ENCODE measurements at regions not wholly inside any gene's neighbourhood (a gene's known extent, or its start where the extent isn't known, plus 50 kb on each side); places are given as distances from the start of the nearest gene placed in this dataset.

GRCh38 chr2:208545403-208546042, 138.9 kb downstream of the PTH2R start:
- ATAC-seq, result no peak

GRCh38 chr2:208546107-208546506, 139.5 kb downstream of the PTH2R start:
- ATAC-seq, result no peak

GRCh38 chr2:208546860-208547650, 140.5 kb downstream of the PTH2R start:
- no peak for ATAC-seq

DNA sequence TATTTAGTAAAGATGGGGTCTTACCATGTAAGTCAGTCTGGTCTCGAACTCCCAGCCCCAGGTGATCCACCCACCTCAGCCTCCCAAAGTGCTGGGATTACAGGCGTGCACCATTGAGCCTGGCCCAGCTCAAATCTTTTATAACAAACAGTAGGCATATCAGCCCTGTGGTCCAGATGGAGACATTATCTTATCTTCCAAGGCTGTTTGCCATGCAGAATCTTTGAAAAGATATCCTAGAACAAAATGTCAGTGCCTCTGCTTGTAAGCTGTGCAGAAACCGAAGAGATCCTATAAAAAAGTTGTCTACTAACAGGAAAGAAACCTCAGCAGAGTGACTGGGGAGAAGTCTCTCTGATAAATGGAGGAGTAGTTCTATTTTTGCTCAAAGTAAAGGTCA, 142.1 kb downstream of the PTH2R start:
- ATAC-seq, result no peak

DNA sequence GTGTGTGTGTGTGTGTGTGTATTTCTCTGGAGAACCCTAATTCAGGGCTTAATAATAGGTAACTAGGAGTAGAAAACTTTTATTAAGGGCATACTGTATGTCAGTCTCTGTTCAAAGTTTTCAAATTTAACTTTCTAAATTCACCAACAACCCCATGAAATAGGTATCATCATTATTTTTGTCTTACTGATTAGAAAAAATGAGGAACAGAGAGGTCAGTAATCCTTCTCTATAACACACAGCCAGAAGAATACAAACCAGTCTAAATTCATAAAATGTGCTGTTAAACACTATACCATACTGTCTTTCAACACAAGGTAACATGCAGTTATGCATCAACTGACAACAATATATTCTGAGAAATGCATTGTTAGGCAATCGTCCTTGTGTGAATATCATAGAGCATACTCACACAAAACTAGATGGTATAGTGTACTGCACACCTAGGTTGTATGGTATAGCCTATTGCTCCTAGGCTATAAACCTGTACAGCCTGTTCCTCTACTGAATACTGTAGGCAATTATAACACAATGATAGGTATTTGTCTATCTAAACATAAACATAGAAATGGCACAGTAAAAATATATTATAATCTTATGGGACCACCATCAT, 143.1 kb downstream of the PTH2R start:
- no peak for ATAC-seq

GRCh38 chr2:208552943-208553342, 146.4 kb downstream of the PTH2R start:
- ATAC-seq, result no peak

DNA sequence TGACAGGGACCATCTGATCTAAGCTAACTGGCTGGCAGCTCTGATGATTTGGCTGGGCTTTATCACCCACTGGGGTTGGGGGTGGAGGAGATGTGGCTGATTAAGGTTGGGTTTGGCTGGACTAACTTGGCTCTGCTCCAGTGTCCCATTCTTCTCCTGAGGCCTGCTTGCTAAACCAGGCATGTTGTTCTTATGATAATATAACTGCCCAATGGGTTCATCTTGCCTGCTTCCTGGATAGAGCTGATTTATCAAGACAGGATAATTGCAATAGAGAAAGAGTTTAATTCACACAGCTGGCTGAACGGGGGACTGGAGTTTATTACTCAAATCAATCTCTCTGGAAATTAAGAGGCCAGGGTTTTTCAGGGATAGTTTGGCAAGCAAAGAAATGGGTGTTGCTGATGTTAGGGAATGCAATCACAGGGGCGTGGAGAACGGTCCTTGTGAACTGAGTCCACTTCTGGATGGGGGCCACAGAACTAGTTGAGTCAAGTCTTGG, 150.4 kb downstream of the PTH2R start:
- ATAC-seq, result no peak

DNA sequence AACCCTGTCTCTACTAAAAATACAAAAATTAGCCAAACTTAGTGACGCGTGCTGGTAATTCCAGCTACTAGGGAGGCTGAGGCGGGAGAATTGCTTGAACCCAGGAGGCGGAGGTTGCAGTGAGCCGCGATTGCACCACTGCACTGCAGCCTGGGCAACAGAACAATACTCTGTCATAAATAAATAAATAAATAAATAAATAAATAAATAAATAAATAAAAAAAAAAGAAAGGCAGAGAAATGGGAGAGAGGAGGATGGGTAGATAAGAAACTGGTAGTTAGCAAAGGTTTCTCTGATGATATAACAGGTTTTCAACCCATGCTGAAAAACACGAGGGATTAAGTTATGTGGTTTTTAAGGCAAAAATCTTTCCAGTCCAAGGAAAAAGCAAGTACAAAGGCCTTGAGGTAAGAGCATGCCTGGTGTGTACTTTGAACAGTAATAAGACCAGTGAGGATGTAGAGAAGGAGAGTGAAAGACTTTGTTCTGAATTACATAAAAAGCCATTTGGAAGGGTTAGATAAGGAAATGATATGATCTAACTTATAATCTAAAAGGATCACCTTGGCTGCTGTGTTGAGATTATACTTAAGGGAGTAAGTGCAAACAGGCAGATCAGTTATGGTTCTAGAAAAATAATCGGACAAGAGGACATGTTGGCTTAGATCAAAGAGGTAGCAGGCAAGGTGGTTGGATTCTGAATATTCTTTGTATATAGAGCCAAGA, 159.3 kb downstream of the PTH2R start:
- no peak for ATAC-seq

DNA sequence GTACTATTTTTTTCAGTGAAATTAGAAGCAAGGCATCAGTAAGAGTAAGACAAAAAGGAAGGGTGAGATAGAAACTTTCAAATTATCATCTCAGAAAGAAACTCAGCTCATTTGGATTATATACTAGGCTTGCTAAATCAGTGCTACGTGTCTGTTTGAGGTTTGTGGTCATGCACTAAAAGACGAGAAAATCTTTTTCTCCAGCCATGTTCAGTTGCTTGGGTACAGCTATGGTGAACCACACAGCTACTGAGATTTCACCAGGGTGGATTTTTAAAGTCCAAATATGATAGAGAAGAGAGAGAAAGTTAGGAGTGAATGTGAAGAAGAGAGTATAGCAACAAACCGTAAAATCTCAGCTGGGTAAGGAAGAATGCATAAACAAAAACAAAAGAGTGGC, 161.6 kb downstream of the PTH2R start:
- no peak for ATAC-seq

- no peak for ATAC-seq
Measured at GRCh38 chr2:208570066-208570465, 163.5 kb downstream of the PTH2R start.

DNA sequence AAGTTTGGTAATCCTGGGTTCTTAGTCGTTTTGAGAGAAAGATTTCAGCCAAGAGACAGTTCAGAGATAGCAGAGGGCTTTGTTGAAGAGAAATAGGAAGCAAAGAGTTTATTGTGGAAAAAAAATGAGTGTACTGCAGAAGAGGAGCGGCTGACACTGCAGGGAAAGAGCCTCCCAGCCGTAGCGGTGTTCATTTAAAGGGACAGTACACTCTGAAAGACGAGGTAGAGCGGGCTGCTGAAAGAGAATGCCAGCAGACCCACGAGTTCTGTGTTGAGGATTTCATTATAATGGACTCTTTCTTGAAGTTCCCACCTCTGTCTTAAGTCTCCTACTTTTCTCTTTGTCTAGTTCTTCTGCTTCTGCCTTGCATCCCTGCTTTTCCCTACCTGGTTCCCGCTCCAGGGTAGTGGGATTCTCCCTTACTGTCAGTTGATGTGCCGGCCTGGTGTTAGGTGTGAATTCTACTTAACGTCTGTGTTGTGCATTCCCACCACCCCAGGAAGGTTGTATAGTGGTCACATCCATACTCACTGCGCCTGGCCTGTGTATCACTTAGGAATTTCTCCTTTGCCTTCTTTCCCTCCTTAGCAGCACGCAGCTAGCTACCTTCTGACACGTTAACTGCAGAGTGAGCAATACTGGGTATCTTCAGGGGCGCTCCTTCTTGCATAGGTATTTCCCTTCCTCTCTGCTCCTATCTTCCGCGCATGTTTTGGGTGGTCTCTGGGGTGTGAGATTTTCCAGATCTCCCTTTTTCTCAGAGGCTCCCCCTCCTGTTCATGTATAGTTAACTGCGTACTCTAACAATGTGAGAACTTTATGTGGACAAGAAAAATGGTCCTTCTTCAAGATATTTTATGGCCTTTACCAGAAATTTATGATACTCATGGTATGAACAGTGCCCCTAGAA, 164.5 kb downstream of the PTH2R start:
- ATAC-seq, result no peak

- ATAC-seq, result no peak
Measured at GRCh38 chr2:208571764-208572131, 165.2 kb downstream of the PTH2R start.

DNA sequence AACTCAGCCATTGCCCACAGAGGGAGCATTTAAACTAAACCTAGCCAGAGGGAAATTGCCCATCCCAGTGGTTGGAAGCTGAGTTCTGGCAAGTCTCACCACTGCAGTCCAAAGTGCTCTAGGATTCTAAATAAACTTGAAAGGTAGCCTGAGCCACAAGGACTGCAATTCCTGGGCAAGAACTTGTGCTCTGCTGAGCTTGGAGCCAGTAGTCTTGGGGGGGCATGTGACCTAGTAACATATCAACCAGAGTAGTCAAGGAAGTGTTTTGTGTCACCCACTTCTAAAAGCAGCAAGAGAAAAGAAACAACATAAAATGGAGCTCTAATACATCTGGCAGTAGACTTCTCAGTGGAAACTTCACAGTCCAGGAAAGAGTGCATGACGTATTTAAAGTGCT, 167.0 kb downstream of the PTH2R start:
- ATAC-seq, result no peak

DNA sequence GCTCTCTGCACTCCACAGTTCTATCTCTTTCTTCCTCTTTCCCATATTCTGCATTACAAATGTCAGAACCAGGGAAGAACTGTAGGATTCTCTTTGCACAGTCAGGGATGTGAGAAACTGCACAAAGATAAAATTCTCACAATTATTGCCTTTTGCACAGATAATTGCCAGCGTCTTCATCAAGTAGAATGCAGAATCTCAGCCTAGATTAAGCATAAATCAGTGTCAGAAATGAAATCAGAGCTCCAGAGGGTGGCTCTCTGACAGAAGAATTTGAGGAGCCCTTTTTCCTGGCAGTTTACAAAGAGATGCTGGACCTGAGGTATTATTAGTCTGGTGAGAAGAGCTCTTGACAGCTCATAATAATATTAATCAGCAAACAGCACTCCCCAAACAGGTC, 173.1 kb downstream of the PTH2R start:
- ATAC-seq, result no peak

DNA sequence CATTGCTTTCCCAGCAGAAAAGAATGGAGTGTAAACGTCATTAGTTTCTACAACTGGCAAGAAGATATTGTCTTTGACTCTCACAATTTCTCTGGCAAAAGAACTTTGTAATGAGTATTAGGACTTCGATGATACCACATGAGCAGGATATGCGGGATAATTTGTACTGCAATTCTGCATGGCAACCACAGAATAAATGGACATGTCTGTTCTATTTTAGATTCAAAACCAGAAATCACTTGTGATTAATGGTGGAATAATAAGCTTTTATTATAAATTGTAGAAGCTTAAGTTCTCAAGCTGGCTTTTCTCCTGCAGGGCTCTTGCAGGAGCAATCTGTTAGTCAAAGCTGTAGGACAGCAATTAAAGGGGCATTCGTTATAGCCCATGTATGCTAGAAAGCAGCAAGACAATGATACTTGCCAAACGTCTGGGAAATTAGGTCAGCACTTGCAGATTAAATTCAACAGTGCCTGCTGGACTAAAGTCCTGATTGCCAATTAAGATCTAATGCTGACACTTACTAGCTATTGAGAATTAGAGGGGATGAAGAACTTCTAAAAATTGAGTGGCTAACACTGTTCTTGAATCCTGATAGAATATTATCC, 177.9 kb downstream of the PTH2R start:
- ATAC-seq, result no peak

GRCh38 chr2:208586516-208586915, 179.9 kb downstream of the PTH2R start:
- no peak for ATAC-seq

DNA sequence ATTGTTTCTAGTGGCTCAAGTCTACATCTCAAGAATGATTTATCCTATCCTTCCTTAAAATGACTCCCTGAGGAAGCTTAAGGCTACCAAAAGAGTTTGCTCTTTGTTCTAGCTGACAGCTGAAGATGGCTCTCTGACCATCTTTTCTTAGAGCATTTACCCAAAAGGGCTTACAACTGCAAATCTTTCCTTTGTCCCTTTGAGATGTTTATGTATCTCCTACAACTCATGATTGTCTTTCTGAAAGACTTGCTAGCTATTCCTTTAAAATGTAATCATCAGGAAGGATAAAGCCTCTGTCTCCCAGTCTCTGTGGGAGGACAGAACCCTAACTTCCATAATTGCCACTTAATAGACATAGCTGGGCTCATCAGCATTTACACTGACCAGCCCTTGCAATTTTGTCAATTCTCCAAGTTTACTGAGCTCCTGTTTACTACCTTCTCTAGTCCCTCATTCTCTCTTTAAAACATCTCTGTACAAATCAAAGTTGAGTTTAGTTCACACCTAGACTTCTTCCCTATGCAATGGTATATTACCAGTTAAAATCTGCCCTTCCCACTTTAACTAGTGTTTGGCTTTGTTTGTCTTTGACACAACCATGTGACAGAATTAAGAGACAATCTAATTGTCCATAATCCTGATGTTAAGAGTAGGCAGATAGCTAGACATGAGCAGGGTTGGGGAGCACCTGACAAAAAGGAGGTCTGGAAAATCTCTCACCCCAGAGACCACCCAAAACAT, 188.2 kb downstream of the PTH2R start:
- ATAC-seq, result no peak

DNA sequence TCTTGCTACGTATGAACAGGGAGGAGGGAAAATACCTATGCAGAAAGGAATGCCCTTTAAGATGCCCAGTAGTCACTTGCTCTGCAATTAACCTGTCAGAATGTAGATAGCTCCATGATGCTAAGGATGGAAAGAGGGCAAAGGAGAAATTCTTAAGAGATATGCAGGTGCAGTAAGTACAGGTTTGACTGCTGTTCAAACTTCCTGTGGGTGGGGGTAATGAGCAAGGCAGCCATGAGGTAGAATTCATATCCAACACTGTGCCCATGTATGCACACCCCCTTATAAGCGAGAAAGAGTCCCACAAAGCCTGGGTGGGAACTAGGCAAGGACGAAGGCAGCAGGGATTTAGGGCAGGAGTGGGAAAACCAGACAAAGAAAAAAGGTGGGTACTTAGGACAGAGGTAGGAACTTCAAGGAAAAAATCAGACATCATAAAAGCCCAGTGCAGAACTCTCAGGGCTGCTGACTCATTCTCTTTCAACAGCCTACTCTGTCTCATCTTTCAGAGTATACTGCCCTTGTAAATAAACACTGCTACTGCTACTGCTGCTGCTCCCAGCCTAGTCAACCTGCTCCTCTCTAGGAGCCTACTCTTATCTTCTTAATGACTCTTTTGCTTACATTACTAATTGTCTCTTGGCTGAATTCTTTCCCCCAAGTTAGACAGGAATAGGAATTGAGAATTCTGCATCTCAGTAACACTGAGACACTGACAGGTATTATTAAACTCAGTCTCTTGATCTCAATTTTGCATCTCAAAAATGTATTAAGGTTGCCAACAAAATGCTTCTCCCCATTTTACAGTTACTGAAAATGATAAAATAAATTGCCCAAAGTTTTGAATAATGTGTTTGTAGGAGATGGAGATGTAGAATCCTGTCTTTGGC, 189.0 kb downstream of the PTH2R start:
- ATAC-seq, result no peak

DNA sequence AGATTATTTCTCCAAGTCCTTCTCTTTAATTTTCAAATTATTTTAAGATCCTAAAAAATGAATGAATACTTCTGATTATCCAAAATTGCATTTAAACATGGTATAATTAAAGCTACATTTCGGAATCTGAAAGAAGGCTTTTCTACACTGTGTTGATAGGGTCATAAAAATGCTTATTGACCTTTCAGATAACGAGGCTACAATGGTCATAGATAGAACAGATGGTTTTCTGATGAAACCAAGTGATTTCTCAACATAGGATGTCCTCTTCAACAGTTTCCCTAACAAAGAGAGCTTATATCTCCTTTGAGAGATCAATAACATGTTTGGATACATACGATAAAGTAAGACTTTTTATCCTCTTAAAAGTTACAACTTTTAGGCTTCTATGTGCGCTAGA, 201.1 kb downstream of the PTH2R start:
- no peak for ATAC-seq
